BJ (cell line): ENCODE measurements at regions not wholly inside any gene's neighbourhood (a gene's known extent, or its start where the extent isn't known, plus 50 kb on each side); places are given as distances from the start of the nearest gene placed in this dataset.

Source experiments
- CTCF ChIA-PET: fragments of 350-600 bp; formaldehyde crosslinking; extraction: SDS; loops from one replicate; lab custom pipeline; 2021; ENCODE audit warnings: antibody characterized with exemption, inconsistent platforms; lab: Yijun Ruan, JAX
- POLR2A ChIA-PET: fragments of 300-600 bp; sonication (Branson Sonifier 250); formaldehyde crosslinking; extraction: SDS; loops from one replicate; lab custom pipeline; 2021; ENCODE audit warnings: antibody characterized with exemption; lab: Charles Lee
- DNase-seq: peaks from one replicate; pipeline ENCODE4 v3.0.0-alpha.2; 2011; ENCODE audit warnings: low read depth
- H3K27me3 ChIP-seq: 2 replicates; pipeline ENCODE4 v1.6.0; 2011; ENCODE audit warnings: low read length; ENCODE audit not compliant: control insufficient read depth, insufficient read depth
- H3K36me3 ChIP-seq: 2 replicates; pipeline ENCODE4 v1.5.1; 2011; ENCODE audit warnings: low read length; ENCODE audit not compliant: control insufficient read depth, insufficient read depth
- H3K4me3 ChIP-seq: 2 replicates; pipeline ENCODE4 v1.5.1; 2011; ENCODE audit warnings: low read depth, mild to moderate bottlenecking, control low read depth, low read length
- CTCF ChIP-seq: IDR thresholded peaks from 2 replicates; pipeline ENCODE4 v1.5.1; 2011; ENCODE audit warnings: low read depth, mild to moderate bottlenecking, control low read depth, inconsistent platforms, low read length, moderate library complexity; ENCODE audit not compliant: insufficient read depth

GRCh38 chr2:14928056-14928455, 295.5 kb downstream of the LRATD1 start:
- H3K4me3 ChIP-seq = no peak overlapping the region
- no peaks in the 10 kb centered on the region for H3K27me3 ChIP-seq
- DNase-seq = no peak
- POLR2A ChIA-PET = no interaction called here
- no peak for TF ChIP-seq CTCF
- H3K36me3 ChIP-seq = no peaks in the 10 kb centered on the region
- CTCF ChIA-PET = no interaction called here

- CTCF ChIA-PET = no interaction called here
- POLR2A ChIA-PET = no interaction called here
- no peaks in the 10 kb centered on the region for H3K36me3 ChIP-seq
Measured at GRCh38 chr2:14930441-14930840, 297.9 kb downstream of the LRATD1 start.

DNA sequence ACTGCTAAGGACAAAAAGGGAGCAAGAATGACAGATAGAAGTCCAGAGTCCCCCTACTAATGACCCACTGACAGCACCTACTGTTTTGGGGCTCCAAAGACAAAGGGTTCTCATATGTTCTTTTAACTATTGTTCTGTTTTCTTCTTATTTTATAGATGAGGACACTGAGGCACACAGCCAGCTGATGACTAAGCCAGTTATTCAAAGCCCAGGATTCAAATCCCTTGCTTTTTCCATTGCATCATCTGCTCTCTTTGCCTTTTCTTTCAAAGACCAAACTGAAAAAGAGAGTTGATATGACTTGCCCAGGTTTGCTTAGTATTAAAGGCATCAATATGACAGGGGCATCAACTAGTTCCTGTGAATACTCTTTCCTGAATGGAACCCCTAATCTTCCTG, 299.8 kb downstream of the LRATD1 start:
- ChIA-PET POLR2A (no interaction called here), CTCF (no interaction called here)
- TF ChIP-seq CTCF = no peak
- Histone ChIP-seq H3K36me3 (no peaks in the 10 kb centered on the region), H3K4me3 (no peak overlapping the region), H3K27me3 (no peaks in the 10 kb centered on the region)
- no peak for DNase-seq

More at GRCh38 chr2:14930441-14930840, 297.9 kb downstream of the LRATD1 start:
- TF ChIP-seq CTCF = no peak
- Histone ChIP-seq H3K27me3 (no peaks in the 10 kb centered on the region), H3K4me3 (no peak overlapping the region)
- DNase-seq = no peak

DNA sequence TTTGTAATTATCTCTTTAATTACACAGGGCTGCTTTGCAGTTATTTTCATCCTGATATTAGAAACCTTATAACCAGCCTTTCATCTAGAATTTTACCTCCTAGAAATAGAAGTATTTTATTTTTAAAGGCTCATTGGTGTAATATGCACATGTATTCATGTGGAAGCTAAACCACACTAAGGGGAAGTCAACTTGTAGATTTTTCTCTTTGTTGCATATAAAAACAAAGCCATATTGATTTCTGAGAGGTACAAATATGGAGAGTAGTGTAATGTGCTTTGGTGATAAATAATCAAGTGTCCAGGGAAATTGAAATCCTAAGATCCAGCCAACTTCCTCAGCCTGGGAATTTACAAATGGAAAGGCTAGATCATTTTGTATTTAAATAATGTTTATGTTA, 301.2 kb downstream of the LRATD1 start:
- POLR2A ChIA-PET = no interaction called here
- H3K36me3 ChIP-seq = no peaks in the 10 kb centered on the region
- no peak overlapping the region for H3K4me3 ChIP-seq
- no peak for DNase-seq
- H3K27me3 ChIP-seq = no peaks in the 10 kb centered on the region
- no peak for TF ChIP-seq CTCF
- CTCF ChIA-PET = no interaction called here

DNA sequence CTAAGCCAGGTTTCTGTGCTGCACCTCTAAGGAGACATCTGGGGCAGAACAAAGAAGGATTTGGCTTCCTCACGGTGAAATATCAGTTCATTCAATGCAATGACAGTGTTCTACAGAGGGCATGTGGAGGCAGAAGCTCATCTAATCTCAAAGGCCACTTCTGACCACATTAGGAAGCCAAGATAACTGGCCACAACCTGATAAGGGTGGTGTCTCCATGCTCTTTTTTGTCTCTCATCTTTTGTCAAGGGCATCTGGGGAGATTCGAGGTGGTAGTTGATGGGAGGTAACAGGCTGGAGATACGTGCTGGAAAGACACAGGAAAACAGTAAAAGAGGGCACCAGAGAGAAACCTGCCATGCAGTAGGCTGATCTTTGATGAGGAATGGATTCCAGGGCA, 303.9 kb downstream of the LRATD1 start:
- Histone ChIP-seq H3K27me3 (no peaks in the 10 kb centered on the region), H3K36me3 (no peaks in the 10 kb centered on the region), H3K4me3 (no peak overlapping the region)
- ChIA-PET POLR2A (no interaction called here), CTCF (no interaction called here)
- no peak for DNase-seq
- TF ChIP-seq CTCF = no peak
